Pulmonary artery endothelial cell (primary cell): ENCODE measurements at regions not wholly inside any gene's neighbourhood (a gene's known extent, or its start where the extent isn't known, plus 50 kb on each side); places are given as distances from the start of the nearest gene placed in this dataset.

Experiments used
- DNase-seq: peaks from one replicate; pipeline ENCODE4 v3.0.0-alpha.2; 2011; ENCODE audit warnings: low read depth, low spot score

- DNase-seq: no peak
Measured at GRCh38 chr10:62653254-62653653, 151.3 kb upstream of the ADO start.

- DNase-seq: no peak
Measured at GRCh38 chr10:62654966-62655336, 149.6 kb upstream of the ADO start.

- no peak for DNase-seq
Measured at GRCh38 chr10:62655337-62655994, 149.1 kb upstream of the ADO start.

- no peak for DNase-seq
Measured at GRCh38 chr10:62657244-62657835, 147.2 kb upstream of the ADO start.

- DNase-seq: no peak
Measured at GRCh38 chr10:62658516-62658915, 146.0 kb upstream of the ADO start.

GRCh38 chr10:62661143-62661542 is 143.4 kb upstream of the ADO start:
- no peak for DNase-seq

- DNase-seq: no peak
Measured at GRCh38 chr10:62662486-62662885, 142.0 kb upstream of the ADO start.

- DNase-seq: no peak
Measured at GRCh38 chr10:62665771-62666170, 138.7 kb upstream of the ADO start.

GRCh38 chr10:62666275-62666674 is 138.2 kb upstream of the ADO start:
- no peak for DNase-seq

GRCh38 chr10:62669341-62669740 is 135.2 kb upstream of the ADO start:
- DNase-seq: no peak

GRCh38 chr10:62671104-62671503 is 133.4 kb upstream of the ADO start:
- DNase-seq: no peak

GRCh38 chr10:62681211-62681940 is 123.1 kb upstream of the ADO start:
- DNase-seq: no peak

GRCh38 chr10:62684911-62685310 is 119.6 kb upstream of the ADO start:
- DNase-seq: no peak

- DNase-seq: no peak
Measured at GRCh38 chr10:62687230-62687748, 117.2 kb upstream of the ADO start.

- no peak for DNase-seq
Measured at GRCh38 chr10:62688971-62689700, 115.4 kb upstream of the ADO start.

GRCh38 chr10:62689712-62690111 is 114.8 kb upstream of the ADO start:
- peak; percentile 27 for DNase-seq

GRCh38 chr10:62690703-62691102 is 113.8 kb upstream of the ADO start:
- DNase-seq: no peak

- DNase-seq: no peak
Measured at GRCh38 chr10:62691336-62691735, 113.2 kb upstream of the ADO start.

- no peak for DNase-seq
Measured at GRCh38 chr10:62692085-62692484, 112.4 kb upstream of the ADO start.

- no peak for DNase-seq
Measured at GRCh38 chr10:62693306-62693705, 111.2 kb upstream of the ADO start.

- DNase-seq: no peak
Measured at GRCh38 chr10:62694537-62695126, 109.9 kb upstream of the ADO start.

- no peak for DNase-seq
Measured at GRCh38 chr10:62696798-62697197, 107.7 kb upstream of the ADO start.
